ENCODE measurements at regions not wholly inside any gene's neighbourhood (a gene's known extent, or its start where the extent isn't known, plus 50 kb on each side); places are given as distances from the start of the nearest gene placed in this dataset.

GRCh38 chr5:33241802-33242201, 199.0 kb upstream of the TARS1 start:
- TF ChIP-seq POLR2A (IDR thresholded peaks at IDR 0.05) (no peak), CTCF (IDR thresholded peaks at IDR 0.05) (no peak)
